HG02588 (cell line): ENCODE measurements at regions not wholly inside any gene's neighbourhood (a gene's known extent, or its start where the extent isn't known, plus 50 kb on each side); places are given as distances from the start of the nearest gene placed in this dataset.

Experiments used
- ATAC-seq: cut with Tn5 transposase; IDR thresholded peaks from one replicate; pipeline ENCODE4 v1.9.1; 2021; ENCODE audit warnings: mild to moderate bottlenecking, moderate library complexity; ENCODE audit not compliant: unreplicated experiment

DNA sequence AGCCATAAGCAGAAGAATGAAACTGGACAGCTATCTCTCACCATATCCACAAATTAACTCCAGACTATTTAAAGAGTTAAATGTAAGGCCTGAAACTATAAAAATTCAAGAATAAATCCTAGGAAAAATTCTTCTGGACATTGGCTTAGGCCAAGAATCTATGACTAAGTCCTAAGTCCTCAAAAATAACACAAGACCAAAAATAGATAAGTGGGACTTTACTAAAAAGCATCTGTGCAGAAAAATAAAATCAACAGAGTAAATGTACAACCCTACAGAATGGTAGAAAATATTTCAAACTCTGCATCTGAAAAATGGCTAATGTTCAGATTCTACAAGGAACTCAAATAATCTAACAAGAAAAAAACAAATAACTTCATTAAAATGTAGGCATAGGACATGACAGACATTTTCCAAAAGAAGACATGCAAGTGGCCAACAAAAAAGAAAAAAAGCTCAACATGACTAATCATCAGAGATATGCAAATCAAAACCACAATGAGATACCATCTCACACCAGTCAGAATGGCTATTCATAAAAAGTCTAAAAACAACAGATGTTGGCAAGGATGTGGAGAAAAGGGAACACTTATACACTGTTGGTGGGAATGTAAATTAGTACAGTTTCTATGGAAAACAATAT is 61.0 kb upstream of the PPFIA2 start:
- no peak for ATAC-seq

DNA sequence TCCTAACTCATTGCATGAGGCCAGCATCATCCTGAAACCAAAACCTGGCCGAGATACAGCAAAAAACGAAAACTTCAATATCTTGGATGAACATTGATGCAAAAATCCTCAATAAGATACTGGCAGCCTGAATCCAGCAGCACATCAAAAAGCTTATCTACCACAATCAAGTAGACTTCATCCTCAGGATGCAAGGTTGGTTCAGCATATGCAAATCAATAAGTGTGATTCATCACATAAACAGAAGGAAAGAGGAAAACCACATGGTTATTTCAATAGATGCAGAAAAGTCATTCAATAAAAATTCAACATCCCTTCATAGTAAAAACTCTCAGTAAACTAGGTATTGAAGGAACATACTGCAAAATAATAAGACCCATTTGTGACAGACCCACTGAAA is 56.5 kb upstream of the PPFIA2 start:
- ATAC-seq = no peak

DNA sequence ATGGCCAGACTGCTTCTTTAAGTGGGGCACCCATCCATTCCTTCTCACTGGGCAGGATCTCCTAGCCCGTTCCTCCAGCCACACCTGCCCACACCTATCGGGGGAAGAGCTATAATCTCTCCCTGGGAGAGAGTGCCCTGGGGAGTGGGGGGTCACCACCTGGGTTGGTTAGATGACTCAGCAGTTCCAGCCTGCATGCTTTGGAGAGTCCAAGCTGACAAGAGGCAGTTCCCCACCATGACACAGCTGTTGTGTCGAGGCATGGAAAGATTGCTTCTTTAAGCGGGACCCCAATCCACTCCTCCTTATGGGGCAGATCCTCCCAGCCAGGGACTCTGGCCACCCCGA is 52.6 kb upstream of the PPFIA2 start:
- no peak for ATAC-seq

DNA sequence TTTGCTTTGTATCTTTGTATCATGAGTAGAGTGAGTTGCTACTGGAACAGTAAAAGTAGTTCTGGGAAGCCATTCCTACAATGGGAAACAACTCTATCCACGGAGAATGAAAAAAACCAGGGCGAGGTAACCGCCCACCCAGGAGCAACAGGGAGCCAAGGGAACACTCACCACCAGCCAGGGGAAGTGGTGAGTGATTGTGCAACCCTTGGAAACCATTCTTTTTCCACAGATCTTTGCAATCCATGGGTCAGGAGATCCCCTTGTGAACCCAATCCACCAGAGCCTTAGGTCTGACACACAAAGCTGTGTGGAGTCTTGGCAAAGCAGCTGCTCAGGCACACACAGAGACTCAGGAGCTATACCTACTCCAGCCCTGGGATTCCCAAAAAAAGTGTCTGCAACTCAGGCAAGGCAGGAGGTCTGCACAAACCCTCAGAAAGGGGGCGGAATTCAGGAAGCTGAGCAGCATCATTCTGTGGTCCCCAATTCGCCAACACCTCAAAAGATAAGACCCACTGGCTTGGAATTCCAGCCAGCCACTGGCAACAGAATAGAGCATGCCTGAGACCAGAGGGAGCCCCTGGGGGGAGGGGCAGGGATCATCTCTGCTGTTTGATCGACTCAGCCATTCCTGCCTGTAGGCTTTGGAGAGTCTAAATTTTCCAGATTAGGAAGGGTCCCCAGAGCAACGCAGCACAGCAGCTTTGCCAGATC is 52.1 kb upstream of the PPFIA2 start:
- ATAC-seq = no peak

DNA sequence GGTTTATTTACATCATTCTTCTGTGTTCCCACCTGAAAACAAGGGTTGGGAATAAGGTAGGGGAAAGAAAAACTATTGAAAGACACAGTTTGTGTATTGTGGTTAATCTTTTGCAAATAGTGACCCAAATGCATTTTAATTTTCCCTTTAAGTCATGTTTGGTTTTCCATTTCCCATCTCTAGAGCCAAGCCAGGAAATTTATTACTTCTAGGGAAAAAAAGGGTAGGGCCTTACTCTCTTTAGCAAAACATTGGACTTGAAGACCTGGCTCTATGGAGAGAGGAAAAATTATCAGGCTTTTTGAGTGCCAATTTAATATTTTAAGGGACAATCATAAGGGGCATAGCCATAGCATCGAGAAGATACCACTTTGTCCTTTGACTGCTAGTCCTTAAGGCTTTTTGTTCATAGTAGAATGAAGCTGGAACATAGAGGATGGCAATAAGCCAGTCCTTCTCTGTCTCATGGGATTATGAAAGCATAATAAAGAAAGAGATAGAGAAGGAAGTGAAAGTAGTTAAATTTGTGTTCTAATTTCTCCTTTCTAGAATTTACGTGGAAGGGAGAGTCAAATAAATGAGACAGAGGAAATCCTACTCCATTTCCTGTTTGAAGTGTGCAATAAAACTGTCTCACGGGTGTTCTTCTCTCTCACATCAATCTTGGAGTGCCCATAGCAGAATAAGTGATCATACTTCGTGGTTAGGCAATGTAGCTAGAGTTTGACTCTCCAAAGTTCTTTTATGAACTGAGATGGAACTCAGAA is 50.9 kb upstream of the PPFIA2 start:
- ATAC-seq = peak; percentile 55

DNA sequence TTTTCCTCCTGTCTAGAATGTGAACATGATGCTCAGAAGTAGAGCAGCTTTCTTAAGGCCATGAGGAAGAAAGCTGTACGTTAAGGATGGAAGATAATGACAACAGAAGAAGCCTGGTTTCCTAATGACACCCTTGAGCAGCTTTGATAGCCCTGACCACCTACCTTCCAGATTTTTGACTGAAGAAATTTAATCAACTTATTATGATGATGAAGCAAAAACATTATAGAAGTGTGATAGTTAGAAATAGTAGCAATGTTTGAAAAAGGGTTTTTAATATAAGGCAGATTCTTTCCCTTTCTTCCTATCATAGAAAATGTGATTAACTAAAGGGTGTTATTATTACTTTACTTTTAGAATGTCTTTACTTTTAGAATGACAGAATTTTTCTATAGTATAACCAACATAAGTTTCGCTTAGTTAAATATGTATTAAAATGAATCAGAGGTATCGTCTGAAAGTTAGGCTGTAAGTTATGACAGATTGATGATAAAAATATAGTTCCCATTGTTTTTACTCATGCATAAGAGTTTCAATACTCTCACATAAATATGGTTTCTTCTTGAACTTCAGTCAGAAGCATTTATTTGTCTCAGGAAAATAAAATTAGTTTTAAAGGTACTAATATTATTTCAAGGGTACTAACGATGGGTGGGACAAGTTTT is 50.1 kb upstream of the PPFIA2 start:
- ATAC-seq = no peak
